ENCODE measurements at regions not wholly inside any gene's neighbourhood (a gene's known extent, or its start where the extent isn't known, plus 50 kb on each side); places are given as distances from the start of the nearest gene placed in this dataset.
"Not testable (repeated sequence)": the region's sequence is repeated elsewhere in the genome, so short reads cannot be mapped to it uniquely, and the experiment has no call there.

- no peak for DNase-seq
These were observed 52.2 kb upstream of the GPC1 start for GRCh38 chr2:240383099-240383758.

DNA sequence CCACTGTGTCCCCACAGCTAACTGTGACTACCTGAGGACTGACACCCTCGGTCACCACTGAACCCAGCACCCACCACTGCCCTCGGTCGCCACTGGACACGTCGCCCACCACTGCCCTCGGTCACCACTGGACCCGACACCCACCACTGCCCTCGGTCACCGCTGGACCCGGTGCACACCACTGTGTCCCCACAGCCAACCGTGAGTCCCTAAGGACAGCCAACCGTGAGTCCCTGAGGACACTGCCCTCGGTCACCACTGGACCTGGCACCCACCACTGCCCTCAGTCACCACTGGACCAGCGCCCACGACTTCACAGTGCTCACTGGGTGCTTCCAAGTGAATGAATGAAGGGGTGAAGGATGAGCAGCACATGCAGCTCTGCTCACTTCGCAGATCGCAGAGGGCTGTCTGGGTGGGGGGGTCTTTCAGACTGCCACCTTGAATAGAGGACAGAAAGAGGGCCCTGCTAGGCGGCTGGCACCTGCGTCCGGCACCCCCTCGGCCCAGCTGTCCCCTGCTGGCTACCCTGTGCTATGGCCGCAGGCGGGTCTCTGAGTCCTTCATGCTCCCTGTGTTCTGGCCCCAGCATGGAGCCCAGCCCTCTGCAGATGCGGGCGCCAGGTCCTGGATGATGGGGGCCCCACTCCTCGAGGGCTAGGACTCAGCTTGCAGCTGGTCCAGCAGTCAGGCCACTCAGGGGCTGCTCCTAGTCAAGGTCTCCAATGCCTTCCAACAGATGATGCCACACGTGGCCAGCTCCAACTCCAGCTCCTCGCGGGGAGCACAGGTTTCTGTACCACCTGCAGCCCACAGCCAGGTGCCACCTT lies 51.4 kb upstream of the GPC1 start:
- DNase-seq = no peak

GRCh38 chr2:240384711-240385450 lies 50.6 kb upstream of the GPC1 start:
- DNase-seq = no peak

- not testable (repeated sequence) for DNase-seq
These were observed 49.9 kb upstream of the GPC1 start for GRCh38 chr2:240385451-240386161.
